HG03175 (cell line): ENCODE measurements at regions not wholly inside any gene's neighbourhood (a gene's known extent, or its start where the extent isn't known, plus 50 kb on each side); places are given as distances from the start of the nearest gene placed in this dataset.

Experiments used
- ATAC-seq: cut with Tn5 transposase; IDR thresholded peaks from one replicate; pipeline ENCODE4 v1.9.1; 2021; ENCODE audit warnings: mild to moderate bottlenecking, moderate library complexity; ENCODE audit not compliant: unreplicated experiment

DNA sequence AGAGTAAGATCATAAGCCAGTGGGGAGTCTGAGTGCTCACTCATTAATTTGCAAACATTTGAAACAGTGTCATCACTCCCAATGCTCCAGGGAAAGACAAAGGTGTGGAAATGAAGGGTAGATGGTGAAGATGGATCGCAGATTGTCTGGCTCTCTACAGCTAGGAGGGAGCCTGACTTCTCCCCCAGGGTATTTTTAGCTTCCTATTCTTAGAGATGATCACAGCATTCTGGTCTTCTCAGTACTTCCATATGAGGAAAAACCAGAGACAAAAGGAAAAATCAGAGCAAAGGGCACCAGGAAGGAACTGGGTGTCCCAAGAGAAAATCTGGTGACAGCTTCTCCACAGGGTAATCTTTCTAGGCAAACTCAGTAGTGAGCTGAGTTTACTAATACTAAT, 401.9 kb upstream of the GRIA1 start:
- ATAC-seq, result no peak

DNA sequence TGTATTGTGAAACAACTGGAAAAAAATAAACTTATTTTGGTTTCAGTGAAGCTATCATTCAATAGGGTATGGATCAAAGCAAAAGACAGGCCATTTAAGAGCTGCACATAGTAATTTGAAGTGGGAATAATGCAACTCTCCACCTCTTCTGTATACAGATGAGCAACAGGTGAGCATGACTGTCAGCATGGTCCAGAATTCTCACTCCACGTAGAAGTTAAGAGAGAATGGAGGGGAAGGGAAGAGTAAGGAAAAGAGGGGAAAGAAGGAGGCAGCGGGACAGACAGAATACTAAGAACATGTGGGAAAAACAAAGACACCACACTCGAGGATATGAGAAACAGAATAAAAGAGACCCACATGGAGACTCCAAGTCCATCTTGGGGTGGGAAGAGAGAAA, 396.1 kb upstream of the GRIA1 start:
- ATAC-seq, result no peak

- ATAC-seq, result no peak
These were observed 394.1 kb upstream of the GRIA1 start for GRCh38 chr5:153096381-153096780.

- ATAC-seq, result no peak
These were observed 391.1 kb upstream of the GRIA1 start for GRCh38 chr5:153099328-153099727.

DNA sequence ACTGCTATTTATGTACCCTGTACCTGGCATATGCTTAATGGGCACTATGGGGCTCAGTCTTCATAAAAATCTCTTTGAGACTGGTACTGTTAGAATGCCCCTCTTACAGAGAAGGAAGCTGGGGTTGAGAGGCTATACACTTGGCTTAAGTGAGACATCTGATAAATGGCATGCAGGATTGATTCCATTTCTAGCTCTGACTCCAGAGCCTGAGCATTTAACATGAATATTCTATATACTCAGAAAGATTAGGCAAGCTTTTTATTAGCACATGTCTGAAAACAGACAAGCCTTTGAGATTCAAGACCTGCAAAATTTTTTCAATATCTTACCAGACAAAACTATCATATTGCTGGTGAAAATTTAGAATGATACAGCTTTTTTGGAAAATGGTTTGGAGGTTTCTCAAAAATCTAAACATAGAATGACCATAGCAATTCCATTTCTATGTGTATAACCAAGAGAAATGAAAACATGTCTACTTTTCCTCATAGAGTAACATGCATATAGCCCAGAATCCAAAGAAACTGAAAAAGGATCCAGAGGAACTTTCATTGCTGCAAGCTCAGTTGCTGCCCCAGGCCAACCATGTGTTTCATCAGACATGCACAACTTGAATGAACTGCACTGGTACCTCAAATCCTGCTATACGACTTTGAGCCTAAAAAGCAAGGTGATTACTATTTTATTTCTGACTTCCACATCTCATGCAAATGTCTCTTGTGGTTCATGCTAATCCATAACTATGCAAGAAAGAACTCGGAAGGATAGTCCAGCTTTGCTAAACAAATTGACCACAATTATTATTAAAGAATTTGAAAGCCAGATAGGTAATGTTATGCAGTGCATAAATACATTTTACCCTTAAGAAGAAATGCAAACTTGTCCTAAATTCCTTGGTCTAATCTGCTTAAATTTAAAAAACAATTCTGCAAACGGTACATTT, 389.0 kb upstream of the GRIA1 start:
- ATAC-seq, result no peak

DNA sequence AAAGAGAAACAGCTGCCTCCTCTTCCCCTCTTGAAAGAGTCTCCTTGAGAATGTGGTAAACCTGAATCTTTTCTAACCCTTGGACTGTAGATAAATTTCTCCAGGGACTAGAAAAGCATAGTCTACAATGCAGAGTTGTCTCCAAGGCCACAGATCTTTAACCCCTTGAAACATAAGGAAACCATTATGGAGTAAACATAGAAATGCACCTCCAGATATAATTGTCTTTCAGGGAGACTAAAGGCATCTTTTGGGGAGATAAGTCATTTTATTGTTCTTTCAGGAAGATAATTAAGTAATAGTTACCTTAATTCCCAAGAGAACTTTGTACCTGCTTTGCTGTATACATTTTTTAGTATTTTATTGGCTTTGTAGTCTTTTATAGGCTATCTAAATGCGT, 373.6 kb upstream of the GRIA1 start:
- ATAC-seq, result no peak

DNA sequence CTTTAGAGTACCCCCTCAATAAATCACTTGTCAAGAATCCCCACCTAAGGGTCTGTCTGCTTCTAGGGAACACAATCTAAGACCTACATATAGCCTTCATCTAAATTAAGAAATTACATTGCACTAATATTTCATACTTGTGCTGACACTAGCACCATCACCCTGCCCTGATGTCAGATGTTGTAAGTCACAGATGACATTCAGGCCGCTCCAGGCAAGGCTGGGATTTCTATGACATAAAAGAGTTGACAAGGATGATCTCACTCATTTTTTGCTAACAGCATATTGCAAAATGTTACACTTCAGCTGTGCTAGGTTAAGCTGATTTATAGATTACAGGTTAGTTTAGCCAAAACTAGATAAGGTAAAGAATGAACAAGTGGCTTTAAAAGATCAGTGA, 372.5 kb upstream of the GRIA1 start:
- ATAC-seq, result no peak

- ATAC-seq, result no peak
These were observed 368.1 kb upstream of the GRIA1 start for GRCh38 chr5:153122403-153122802.

GRCh38 chr5:153130296-153130695, 360.2 kb upstream of the GRIA1 start:
- no peak for ATAC-seq

DNA sequence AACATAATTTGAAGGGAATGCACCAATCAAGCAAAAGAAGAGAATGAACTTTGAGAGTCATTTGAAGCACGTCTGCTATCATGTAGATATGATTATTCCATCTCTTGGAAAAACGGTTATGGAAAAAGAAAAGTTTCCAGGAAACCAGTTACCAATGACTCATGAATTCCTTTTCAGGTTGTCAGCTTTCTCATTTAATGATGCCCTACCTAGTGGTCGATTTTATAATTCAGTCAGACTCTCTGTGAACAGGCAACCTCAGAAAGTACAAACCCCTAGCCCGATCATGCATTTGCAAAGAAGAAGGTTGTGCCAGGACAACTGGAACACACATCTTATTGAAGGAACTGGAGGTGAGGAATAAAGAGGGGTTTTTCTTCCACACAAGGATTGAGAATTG, 355.1 kb upstream of the GRIA1 start:
- ATAC-seq, result no peak

DNA sequence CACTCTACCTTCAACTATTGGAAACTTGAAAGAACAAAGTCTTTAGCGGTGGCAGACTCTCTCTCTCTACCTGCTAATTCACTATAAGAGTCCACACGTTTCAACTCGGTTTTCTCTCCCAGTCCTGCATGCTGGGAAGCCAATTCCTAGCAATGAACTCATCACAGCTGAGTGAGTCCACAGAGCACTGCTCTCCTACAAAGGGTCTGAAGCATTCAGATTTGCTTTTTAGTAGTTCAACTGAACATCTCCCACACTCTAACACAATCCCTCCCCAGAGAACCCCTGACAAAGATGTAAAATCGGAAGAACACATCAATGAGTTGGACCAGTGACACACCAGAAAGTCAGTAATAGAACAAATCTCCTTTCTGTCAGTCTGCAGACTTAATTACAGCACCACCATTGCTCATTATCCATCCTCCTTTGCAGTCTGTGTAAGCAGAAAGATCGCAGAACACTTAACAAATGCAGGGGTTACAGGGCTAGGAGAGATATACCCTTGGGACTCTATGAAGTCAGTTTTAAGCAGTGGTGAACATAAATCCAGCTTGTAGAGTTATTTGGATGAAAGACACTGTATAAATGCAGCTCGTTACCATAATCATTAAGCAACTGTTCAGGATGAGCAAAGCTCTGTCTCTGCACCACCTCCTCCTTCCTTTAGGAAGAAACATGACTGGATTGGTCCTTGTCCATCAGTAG, 353.4 kb upstream of the GRIA1 start:
- ATAC-seq, result no peak

DNA sequence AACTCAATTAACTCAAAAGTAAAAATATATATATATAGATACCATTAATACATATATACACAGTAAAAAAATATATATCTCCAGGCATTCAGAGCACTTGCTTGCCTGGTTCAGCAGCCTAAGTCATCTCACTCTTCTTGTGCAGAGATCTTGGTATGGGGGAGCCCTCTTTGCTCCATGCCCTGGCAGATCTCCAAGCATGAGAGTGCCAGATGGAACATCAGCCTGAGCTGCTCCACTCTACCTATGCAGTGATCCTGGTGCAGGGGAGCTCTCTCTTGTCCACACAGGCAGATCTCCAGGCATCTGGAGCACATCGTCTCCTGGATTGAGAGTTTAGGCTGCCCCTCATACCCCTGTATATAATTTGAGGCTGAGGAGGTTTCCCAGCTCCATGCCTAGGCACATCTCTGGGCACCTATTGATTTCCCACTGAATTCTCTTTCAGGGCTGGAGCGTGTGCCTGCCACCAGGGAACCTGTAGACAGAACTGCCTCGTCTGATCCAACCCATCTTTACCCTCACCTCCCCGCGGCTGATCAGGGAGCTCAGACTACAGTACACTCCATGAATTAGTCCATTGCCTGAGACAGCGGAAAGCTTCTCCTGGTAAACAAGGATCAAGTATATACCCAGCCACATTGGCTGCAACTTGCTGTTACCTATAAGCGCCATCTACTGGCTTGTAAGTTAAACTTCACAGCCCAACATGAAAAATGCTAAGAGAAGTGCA, 342.4 kb upstream of the GRIA1 start:
- peak; percentile 88 for ATAC-seq

DNA sequence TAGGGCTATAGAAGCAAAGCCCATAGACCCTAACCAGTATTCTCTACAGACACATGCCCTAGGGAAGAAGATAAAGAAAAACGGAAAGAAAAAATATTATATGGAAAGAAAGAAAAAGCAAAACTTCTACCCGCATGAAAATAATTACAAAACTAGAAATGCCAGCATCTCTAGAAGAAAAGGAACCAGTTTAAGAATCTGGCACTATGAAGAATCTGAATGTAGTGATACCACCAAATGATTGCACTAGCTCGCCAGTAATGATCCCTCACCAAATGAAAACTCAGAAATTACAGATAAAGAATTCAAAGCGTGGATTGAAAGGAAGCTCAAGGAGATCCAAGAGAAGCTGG, 341.9 kb upstream of the GRIA1 start:
- no peak for ATAC-seq

DNA sequence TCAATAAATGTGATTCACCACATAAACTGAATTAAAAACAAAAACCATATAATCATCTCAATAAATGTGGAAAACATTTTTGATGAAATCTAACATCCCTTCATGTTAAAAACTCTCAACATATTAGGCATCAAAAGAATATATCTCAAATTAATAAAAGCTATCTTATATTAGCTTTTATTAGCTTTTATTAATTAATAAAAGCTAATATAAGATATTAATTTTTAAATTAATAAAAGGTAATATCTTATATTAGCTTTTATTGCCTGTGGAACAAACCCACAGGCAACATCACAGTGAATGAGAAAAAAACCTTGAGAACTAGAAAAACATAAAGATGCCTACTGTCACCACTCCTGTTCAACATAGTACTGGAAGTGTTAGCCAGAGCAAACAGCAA, 338.9 kb upstream of the GRIA1 start:
- no peak for ATAC-seq

GRCh38 chr5:153153086-153153485, 337.4 kb upstream of the GRIA1 start:
- ATAC-seq, result no peak

- peak; percentile 78 for ATAC-seq
These were observed 333.3 kb upstream of the GRIA1 start for GRCh38 chr5:153157156-153157555.

- no peak for ATAC-seq
These were observed 331.9 kb upstream of the GRIA1 start for GRCh38 chr5:153158608-153159007.

GRCh38 chr5:153159616-153160015, 330.9 kb upstream of the GRIA1 start:
- no peak for ATAC-seq

GRCh38 chr5:153168241-153168640, 322.2 kb upstream of the GRIA1 start:
- ATAC-seq, result no peak

- ATAC-seq, result no peak
These were observed 303.0 kb upstream of the GRIA1 start for GRCh38 chr5:153187503-153187902.

GRCh38 chr5:153206361-153206760, 284.1 kb upstream of the GRIA1 start:
- ATAC-seq, result no peak

- ATAC-seq, result no peak
These were observed 281.5 kb upstream of the GRIA1 start for GRCh38 chr5:153209016-153209415.
